Kidney glomerular epithelial cell (primary cell): ENCODE measurements at regions not wholly inside any gene's neighbourhood (a gene's known extent, or its start where the extent isn't known, plus 50 kb on each side); places are given as distances from the start of the nearest gene placed in this dataset.
A peak's percentile ranks its signal among the peaks of the same experiment; 100 is the strongest.

Source experiments
- DNase-seq: peaks from one replicate; lab custom pipeline; 2025; lab: John Stamatoyannopoulos, UW

GRCh38 chr5:21173036-21173435 lies 1185.0 kb upstream of the CDH18 start:
- no peak for DNase-seq

GRCh38 chr5:21171038-21171437 lies 1183.0 kb upstream of the CDH18 start:
- no peak for DNase-seq

- no peak for DNase-seq
Measured at GRCh38 chr5:21168557-21168956, 1180.6 kb upstream of the CDH18 start.

- DNase-seq: no peak
Measured at GRCh38 chr5:21165344-21165743, 1177.3 kb upstream of the CDH18 start.

GRCh38 chr5:21164425-21164824 lies 1176.4 kb upstream of the CDH18 start:
- DNase-seq: no peak

GRCh38 chr5:21159510-21160059 lies 1171.6 kb upstream of the CDH18 start:
- DNase-seq: no peak

- no peak for DNase-seq
Measured at GRCh38 chr5:21154526-21154925, 1166.5 kb upstream of the CDH18 start.

- DNase-seq: peak; percentile 67
Measured at GRCh38 chr5:21152611-21153010, 1164.6 kb upstream of the CDH18 start.

GRCh38 chr5:21145376-21145775 lies 1157.4 kb upstream of the CDH18 start:
- no peak for DNase-seq

GRCh38 chr5:21143686-21144085 lies 1155.7 kb upstream of the CDH18 start:
- DNase-seq: no peak

GRCh38 chr5:21142791-21143190 lies 1154.8 kb upstream of the CDH18 start:
- DNase-seq: no peak

- DNase-seq: no peak
Measured at GRCh38 chr5:21140987-21141386, 1153.0 kb upstream of the CDH18 start.

- DNase-seq: no peak
Measured at GRCh38 chr5:21126236-21126635, 1138.2 kb upstream of the CDH18 start.

GRCh38 chr5:21125238-21125983 lies 1137.4 kb upstream of the CDH18 start:
- no peak for DNase-seq

GRCh38 chr5:21121213-21121612 lies 1133.2 kb upstream of the CDH18 start:
- DNase-seq: no peak

- DNase-seq: no peak
Measured at GRCh38 chr5:21097661-21098060, 1109.7 kb upstream of the CDH18 start.

GRCh38 chr5:21094619-21095018 lies 1106.6 kb upstream of the CDH18 start:
- DNase-seq: no peak

- no peak for DNase-seq
Measured at GRCh38 chr5:21087766-21088165, 1099.8 kb upstream of the CDH18 start.

- no peak for DNase-seq
Measured at GRCh38 chr5:21085791-21086190, 1097.8 kb upstream of the CDH18 start.

- no peak for DNase-seq
Measured at GRCh38 chr5:21071986-21072385, 1084.0 kb upstream of the CDH18 start.

GRCh38 chr5:21071421-21071820 lies 1083.4 kb upstream of the CDH18 start:
- no peak for DNase-seq

- DNase-seq: no peak
Measured at GRCh38 chr5:21070858-21071257, 1082.9 kb upstream of the CDH18 start.

GRCh38 chr5:21067724-21068123 lies 1079.7 kb upstream of the CDH18 start:
- no peak for DNase-seq

GRCh38 chr5:21063146-21063545 lies 1075.1 kb upstream of the CDH18 start:
- DNase-seq: no peak
